RWPE1 (cell line): ENCODE measurements at regions not wholly inside any gene's neighbourhood (a gene's known extent, or its start where the extent isn't known, plus 50 kb on each side); places are given as distances from the start of the nearest gene placed in this dataset.

ENCODE experiments used
- CTCF ChIA-PET: fragments of 350-600 bp; sonication (Branson Sonifier 250); formaldehyde crosslinking; extraction: SDS; loops from one replicate; lab custom pipeline; 2021; lab: Yijun Ruan, JAX
- POLR2A ChIA-PET: fragments of 400-600 bp; formaldehyde crosslinking; extraction: SDS; loops from one replicate; lab custom pipeline; 2020; ENCODE audit warnings: antibody characterized with exemption; ENCODE audit not compliant: low non-redundant PET; lab: Yijun Ruan, JAX
- DNase-seq: peaks from one replicate; pipeline ENCODE4 v3.0.0; 2012; ENCODE audit warnings: low spot score
- H3K27ac ChIP-seq: fragments of 450-650 bp; 2 replicates; pipeline ENCODE4 v1.5.1; 2017
- CTCF ChIP-seq: fragments of 450-650 bp; conservative IDR thresholded peaks from 2 replicates; pipeline ENCODE4 v1.5.1; 2017; ENCODE audit warnings: low read depth, mild to moderate bottlenecking

GRCh38 chr22:49692499-49693225 is 135.0 kb downstream of the BRD1 start:
- CTCF ChIA-PET: interaction anchor here (0.6 kb wide), 1 partner anchor 91 kb away, joined by 4 read pairs; no protein-coding TSS in a partner anchor
- POLR2A ChIA-PET: no interaction called here
- no peak for DNase-seq
- TF ChIP-seq CTCF: no peak
- no peak overlapping the region for H3K27ac ChIP-seq

- no peak for TF ChIP-seq CTCF
- DNase-seq: no peak
- ChIA-PET CTCF (no interaction called here), POLR2A (no interaction called here)
- H3K27ac ChIP-seq: no peak overlapping the region
These were observed 136.4 kb downstream of the BRD1 start for GRCh38 chr22:49691256-49691655.

DNA sequence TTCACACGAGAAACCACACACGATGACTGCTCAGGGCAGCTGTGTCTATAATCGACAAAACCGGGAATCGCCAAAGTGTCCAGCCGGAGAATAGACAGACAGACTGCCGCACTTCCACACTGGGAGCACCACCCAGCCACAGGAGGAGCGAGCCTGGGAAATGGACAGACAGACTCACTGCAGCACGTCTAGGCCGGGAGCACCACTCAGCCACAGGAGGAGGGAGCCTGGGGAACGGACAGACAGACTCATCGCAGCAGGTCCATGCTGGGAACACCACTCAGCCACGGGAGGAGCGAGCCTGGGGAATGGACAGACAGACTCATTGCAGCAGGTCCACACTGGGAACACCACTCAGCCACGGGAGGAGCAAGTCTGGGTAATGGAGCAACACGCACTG is 137.2 kb downstream of the BRD1 start:
- DNase-seq: no peak
- no peak for TF ChIP-seq CTCF
- no peak overlapping the region for H3K27ac ChIP-seq
- ChIA-PET POLR2A (no interaction called here), CTCF (no interaction called here)

DNA sequence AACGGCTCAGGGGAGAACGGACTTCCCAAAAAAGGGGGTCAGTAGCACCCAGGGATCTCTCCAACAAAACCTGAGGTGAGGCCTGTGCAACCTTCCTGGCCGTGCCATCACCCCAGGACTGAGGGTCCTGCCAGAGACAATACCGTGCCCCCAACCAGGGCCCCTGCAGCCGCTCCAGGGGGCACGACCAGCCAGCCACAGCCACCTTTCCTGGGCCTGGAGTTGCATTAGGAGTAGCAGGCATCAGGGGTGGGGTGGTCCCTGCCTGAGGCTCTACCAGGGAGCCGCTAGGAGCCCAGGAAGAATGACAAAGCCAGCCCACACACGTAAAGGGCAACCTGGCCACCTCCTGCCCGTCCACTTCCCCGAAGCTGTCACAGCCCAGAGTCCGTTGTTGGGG is 137.8 kb downstream of the BRD1 start:
- DNase-seq: no peak
- ChIA-PET CTCF (no interaction called here), POLR2A (no interaction called here)
- H3K27ac ChIP-seq: no peak overlapping the region
- no peak for TF ChIP-seq CTCF

DNA sequence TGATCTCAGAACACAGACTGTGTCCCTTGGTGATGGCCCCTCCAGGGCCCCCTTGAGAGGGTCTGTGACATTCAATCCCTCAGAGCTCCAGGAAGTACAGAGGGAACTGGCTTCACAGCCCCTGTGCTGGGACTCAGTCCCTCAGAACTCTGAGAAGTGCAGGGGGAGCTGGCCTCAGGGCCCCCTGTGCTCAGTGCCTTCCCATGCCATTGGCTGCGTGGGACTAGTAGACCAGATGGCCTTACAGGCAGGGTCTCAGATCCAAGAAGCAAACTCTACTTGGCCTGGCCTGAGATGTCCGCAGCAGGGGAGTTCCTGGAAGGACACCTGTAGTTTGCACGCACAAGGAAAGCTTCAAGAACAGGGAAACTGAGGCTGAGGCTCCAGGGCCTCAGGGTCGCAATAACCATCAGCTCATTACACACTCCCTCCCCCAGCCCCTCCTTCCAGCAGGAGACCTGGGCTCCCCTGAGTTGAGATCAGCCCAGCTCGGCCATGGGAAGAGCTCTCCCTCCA is 138.4 kb downstream of the BRD1 start:
- no peak overlapping the region for H3K27ac ChIP-seq
- TF ChIP-seq CTCF: no peak
- CTCF ChIA-PET: no interaction called here
- DNase-seq: no peak
- POLR2A ChIA-PET: no interaction called here

DNA sequence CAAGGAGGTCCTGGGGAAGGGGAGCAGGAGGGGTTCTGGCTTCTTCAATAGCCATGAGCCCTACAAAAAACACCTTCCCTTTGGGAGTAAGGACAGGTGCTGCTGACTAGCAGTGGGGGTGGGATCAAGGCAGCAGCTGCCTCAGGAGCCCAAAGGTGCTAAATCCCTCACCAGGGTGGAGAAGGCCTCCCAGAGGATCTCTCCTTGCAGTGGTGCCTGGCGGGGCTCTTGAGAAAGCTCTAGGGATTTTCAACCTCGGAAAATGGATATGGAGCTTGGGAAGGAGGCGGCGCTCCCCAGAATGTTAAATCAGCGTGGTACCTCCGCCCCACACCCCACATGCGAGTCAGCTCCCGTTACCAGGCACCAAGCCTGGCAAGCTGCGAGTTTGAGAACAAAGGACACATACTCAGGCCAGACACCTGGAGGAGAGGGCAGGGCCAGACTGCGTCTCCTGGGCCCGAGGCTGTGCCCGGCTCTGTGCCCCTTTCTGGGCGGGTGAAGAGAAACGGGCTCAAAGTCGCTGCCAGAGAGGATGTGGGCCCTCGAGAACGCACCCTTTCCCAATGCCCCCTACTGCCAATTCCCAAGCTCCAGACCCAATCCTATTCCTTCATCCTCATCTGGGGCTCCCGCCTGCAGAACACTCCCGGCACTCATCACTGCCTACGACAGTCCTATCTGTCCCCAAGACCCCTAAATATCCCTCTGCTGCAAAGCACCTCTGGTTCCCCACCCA is 139.0 kb downstream of the BRD1 start:
- TF ChIP-seq CTCF: no peak
- no peak for DNase-seq
- H3K27ac ChIP-seq: no peak overlapping the region
- CTCF ChIA-PET: no interaction called here
- POLR2A ChIA-PET: no interaction called here
